Neural cell (in vitro differentiated cells): ENCODE measurements at regions not wholly inside any gene's neighbourhood (a gene's known extent, or its start where the extent isn't known, plus 50 kb on each side); places are given as distances from the start of the nearest gene placed in this dataset.

Source experiments
- EP300 ChIP-seq: fragments of 450-650 bp; conservative IDR thresholded peaks from 2 replicates; pipeline ENCODE4 v1.6.1; 2014; ENCODE audit warnings: antibody characterized with exemption, mild to moderate bottlenecking, moderate library complexity; ENCODE audit not compliant: poor library complexity, severe bottlenecking
- EZH2 ChIP-seq: fragments of 200-600, 300-800 bp; shearing (Covaris generic), sonication (generic); IDR thresholded peaks from 2 replicates; pipeline ENCODE4 v1.6.1; 2014; ENCODE audit warnings: antibody characterized with exemption, low read length, borderline replicate concordance, mild to moderate bottlenecking; ENCODE audit not compliant: insufficient read depth, poor library complexity, severe bottlenecking
- SMC3 ChIP-seq: fragments of 450-650 bp; conservative IDR thresholded peaks from 2 replicates; pipeline ENCODE4 v1.6.1; 2014; ENCODE audit warnings: antibody characterized with exemption, mild to moderate bottlenecking, moderate library complexity; ENCODE audit not compliant: poor library complexity
- TF ChIP-seq, protein P1 (sequence below): fragments of 450-650 bp; IDR thresholded peaks from 2 replicates; pipeline ENCODE4 v1.5.1; 2014; ENCODE audit warnings: antibody characterized with exemption, mild to moderate bottlenecking, moderate library complexity; ENCODE audit not compliant: poor library complexity, severe bottlenecking
- TF ChIP-seq, protein P2 (sequence below): IDR thresholded peaks from 2 replicates; pipeline ENCODE4 v1.6.1; 2012; ENCODE audit warnings: borderline replicate concordance

GRCh38 chr6:9745966-9746365 is 668.9 kb downstream of the TFAP2A start:
- TF ChIP-seq EZH2 (no peak), SMC3 (no peak), EP300 (no peak)
- TF ChIP-seq, protein P1, sequence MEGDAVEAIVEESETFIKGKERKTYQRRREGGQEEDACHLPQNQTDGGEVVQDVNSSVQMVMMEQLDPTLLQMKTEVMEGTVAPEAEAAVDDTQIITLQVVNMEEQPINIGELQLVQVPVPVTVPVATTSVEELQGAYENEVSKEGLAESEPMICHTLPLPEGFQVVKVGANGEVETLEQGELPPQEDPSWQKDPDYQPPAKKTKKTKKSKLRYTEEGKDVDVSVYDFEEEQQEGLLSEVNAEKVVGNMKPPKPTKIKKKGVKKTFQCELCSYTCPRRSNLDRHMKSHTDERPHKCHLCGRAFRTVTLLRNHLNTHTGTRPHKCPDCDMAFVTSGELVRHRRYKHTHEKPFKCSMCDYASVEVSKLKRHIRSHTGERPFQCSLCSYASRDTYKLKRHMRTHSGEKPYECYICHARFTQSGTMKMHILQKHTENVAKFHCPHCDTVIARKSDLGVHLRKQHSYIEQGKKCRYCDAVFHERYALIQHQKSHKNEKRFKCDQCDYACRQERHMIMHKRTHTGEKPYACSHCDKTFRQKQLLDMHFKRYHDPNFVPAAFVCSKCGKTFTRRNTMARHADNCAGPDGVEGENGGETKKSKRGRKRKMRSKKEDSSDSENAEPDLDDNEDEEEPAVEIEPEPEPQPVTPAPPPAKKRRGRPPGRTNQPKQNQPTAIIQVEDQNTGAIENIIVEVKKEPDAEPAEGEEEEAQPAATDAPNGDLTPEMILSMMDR, result no peak
- TF ChIP-seq, protein P2, sequence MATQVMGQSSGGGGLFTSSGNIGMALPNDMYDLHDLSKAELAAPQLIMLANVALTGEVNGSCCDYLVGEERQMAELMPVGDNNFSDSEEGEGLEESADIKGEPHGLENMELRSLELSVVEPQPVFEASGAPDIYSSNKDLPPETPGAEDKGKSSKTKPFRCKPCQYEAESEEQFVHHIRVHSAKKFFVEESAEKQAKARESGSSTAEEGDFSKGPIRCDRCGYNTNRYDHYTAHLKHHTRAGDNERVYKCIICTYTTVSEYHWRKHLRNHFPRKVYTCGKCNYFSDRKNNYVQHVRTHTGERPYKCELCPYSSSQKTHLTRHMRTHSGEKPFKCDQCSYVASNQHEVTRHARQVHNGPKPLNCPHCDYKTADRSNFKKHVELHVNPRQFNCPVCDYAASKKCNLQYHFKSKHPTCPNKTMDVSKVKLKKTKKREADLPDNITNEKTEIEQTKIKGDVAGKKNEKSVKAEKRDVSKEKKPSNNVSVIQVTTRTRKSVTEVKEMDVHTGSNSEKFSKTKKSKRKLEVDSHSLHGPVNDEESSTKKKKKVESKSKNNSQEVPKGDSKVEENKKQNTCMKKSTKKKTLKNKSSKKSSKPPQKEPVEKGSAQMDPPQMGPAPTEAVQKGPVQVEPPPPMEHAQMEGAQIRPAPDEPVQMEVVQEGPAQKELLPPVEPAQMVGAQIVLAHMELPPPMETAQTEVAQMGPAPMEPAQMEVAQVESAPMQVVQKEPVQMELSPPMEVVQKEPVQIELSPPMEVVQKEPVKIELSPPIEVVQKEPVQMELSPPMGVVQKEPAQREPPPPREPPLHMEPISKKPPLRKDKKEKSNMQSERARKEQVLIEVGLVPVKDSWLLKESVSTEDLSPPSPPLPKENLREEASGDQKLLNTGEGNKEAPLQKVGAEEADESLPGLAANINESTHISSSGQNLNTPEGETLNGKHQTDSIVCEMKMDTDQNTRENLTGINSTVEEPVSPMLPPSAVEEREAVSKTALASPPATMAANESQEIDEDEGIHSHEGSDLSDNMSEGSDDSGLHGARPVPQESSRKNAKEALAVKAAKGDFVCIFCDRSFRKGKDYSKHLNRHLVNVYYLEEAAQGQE, result no peak
